GM21381 (cell line): ENCODE measurements at regions not wholly inside any gene's neighbourhood (a gene's known extent, or its start where the extent isn't known, plus 50 kb on each side); places are given as distances from the start of the nearest gene placed in this dataset.

Source experiments
- ATAC-seq: cut with Tn5 transposase; IDR thresholded peaks from one replicate; pipeline ENCODE4 v1.9.1; 2021; ENCODE audit warnings: mild to moderate bottlenecking, moderate library complexity; ENCODE audit not compliant: unreplicated experiment

DNA sequence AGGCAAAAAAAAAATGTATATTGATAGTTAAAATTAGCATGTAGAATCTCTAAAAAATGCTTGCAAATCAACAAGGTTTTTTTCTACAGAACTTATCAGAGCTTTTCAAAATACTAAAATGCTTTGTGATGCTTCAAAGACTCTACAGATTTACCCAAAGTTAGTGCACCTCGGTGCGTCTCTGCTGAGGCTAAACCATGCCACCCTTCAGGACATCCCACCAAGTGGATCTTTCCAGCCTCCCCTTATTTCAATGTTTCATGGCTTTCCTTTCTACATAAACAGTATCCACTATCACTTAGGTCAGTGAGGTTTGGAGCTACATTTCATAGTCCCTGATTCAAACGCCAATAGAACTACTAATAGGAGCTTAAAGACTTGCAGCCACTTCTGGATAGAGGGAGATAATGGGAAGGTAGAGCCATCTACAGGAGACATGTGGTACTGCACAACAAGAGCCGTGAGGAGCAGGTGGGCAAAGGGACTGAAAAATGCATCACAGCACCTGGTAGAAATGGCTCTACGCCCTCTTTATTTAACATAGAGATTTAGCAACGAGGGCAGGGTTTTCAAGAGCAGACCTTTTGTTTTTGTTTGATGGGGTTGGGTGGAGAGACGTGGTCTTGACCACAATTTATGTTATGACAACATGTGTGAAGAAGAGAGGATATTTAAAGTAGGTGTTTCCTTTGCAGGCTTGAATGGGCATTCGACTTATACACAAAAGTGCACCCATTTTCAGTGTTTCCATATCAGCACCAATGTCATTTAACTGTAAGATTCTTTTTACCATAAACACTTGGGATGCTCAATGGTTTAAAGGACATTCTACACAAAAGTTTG lies 56.1 kb upstream of the SLC35G4 start:
- no peak for ATAC-seq

DNA sequence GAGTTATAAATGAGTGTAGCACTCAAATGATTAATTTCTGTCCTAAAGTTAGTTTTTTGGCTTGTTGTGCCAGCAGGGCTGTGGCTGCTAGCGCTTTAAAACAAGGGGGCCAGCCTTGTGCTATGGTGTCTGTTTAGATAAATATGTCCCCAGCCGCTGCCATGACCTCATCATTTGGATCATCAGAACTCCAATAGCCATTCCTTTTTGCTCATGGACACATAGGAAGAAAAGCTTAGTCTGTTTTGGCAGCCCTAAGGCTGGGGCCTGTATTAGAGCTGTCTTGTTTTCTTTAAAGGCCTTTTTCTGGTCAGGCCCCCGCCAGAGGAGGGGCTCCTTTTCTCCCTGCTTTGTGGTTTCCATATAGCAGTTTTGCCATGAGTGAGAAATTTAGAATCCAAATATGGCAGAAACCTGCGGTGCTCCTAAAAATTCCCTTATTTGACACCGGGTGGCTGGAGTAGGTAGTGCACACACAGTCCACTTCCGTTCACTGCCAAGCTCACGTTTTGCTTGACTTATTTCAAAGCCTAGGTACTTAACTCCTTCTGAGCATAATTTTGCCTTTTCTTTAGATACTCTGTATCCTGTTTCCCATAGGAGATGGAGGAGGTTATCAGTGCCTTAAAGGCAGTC lies 60.4 kb upstream of the SLC35G4 start:
- ATAC-seq, result no peak

DNA sequence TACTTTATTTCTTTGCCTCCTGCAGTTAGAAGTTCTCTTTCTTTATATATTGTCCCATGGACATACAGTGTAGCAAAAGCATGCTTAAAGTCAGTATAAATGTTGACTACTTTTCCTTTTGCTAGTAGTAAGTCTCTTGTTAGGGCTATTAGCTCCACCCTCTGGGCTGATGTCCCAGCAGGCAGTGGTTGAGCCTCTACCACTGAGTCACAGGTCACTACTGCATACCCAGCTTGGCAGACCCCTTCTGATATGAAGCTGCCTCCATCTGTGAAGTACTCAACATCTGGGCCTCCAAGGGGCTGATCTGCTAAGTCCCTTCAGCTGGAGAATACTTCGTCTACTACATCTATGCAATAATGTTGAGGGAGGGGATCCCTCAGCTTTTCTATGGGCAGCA lies 61.0 kb upstream of the SLC35G4 start:
- no peak for ATAC-seq

DNA sequence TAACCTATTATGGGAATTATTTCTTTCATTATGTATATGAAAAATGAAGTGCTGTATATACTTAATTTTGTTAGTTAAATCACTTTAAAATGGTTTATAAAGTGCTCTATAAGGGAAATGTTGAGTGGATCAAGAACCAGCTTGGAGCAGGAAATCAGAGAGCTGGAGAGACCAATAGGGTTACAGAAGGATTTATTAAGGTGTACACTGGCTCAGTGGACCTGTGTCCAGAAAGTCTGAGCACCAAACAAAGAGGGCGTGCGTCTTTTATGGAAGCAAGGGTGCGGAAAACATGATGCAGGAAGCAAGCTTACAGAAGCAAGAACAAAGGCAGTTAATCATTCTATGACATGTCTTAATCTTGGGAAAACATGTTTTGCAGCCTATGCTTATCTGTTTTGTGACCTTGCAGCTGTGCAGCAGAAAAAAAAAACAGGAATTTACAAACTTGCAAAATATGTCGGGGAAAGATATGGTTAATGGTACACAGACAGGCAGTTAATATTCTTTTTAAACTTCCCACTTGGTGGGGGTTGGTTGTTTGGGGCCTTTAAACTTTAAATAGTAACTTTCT lies 65.2 kb upstream of the SLC35G4 start:
- no peak for ATAC-seq

DNA sequence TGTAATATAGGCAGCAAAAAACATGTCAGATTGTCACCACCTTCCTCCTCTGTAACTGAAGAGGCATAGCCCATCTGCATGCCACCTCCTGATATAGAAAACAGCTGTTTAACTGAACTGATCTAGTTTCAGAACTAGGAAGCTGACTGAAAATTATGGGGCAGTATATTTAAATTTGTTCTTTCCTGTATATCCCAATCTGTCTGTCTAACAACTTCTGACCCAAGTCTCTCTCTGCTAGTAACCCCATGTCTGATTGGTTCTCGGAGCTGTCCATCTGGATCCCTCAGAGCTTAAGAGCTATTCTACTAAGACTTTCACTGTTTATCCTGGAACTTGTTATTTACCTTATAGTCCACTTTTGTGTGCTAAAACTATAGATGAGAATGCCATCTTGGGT lies 68.2 kb upstream of the SLC35G4 start:
- ATAC-seq, result no peak

DNA sequence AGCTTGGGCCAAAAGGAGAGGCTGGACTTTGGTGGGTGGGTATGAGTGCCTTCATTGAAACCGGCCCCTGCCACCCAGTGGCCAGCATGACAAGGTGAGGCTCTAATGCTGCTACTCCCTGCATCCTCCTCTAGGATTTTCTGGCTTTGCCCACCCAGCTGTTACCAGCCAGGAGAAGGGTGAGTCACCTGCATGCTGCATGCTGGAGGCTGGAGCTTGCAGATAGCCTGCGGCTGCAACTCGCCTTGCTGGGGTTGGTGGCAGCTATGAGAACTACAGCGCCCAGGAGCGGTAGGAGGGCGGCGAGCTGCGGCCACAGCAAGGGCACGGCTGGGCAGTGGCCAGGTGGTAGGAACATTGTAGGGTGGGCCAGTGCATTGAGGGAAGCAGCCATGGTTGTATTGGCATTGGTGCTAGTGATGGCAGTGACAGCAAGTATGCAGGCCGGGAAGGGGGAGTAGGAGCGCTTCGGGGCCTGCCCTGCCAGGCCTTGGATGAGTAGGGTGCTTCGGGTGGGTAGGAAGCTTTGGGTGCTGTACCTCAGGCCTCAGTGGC lies 75.4 kb upstream of the SLC35G4 start:
- no peak for ATAC-seq

DNA sequence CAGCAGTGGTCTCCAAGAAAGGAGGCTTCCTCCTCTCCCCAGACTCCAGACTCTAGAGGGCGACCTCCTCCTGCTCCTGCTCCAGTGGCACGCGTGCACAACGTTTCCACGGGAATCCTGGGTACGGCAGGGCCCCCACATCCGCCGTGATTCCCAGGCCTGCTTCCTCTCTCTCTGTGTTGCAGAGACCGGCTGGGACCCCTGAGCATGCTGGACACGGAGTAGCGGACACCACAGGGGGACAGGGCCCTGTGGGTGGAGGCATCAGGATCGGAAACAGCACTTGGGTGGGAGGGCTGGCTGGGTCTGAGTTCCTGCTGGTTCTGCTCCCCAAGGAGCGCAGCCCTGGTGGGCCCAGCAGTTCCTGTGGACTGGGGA lies 75.9 kb upstream of the SLC35G4 start:
- no peak for ATAC-seq

DNA sequence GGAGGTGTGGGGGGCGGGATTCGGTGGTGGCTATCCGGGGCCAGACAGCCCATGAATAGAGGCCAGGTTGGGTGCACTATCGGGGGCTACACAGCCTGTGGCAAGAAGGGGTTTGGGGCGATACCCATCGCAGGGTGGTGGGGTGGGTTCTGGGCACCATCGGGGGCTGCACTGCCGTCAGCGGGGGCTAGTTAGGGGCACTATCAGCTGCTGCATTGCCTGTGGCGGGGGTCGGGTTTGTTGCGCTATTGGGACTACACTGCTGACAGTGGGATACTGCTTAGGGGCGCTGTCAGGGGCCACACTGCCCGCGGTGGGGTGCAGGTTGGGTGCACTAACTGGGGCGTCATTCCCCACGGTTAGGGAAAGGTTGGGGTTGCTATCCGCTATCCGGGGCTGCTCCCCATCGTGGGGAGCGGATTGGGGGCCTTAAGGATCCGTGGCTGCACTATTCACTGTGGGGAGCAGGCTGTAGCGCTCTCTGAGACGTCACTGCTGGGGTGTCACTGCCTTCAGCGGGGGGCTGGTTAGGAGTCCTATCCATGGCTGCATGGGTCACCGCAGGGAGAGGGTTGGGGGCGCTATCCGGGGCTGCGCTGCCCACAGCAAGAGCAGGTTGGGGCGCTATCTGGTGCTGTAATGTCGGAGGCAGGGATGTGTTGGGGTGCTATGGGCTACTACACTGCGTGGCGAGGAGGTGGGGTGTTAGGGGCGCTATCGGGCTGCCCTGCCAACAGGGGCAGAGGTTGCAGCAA lies 76.5 kb upstream of the SLC35G4 start:
- ATAC-seq, result no peak

DNA sequence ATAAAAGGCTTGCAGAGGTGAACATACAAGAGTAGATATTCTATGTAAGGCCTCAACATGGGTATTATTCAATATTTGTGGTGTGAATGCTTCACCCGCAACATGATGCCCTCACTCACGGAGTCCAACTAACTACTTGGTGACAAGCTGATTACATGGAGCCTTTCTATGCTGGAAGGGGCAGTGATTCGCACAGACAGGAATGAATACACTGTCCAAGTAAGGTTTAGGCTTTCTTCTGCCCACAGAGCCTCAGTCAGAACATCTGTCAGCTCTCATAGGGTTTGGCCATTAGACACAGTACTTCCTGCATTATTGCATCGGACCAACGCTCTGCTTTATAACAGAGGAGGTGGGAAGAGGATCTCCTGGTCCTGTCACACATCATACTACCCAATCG lies 80.3 kb upstream of the SLC35G4 start:
- no peak for ATAC-seq

DNA sequence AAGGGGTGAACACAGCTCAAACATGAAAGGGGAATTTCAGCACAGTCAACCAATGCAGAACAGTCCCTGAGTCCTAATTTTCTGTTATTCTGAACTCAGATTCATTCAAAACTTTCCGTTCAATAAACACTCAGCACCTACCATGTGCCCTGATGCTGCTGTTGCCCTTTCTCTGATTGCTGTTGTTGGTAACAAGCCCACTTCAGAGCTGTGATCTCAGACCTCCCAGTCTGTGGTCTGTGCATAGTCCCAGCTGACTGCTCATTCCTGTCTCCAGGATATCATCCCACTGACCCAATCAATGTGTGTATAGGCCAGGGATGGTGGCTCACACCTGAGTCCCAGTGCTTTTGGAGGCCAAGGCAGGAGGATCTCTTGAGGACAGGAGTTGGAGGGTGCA lies 82.7 kb upstream of the SLC35G4 start:
- no peak for ATAC-seq

DNA sequence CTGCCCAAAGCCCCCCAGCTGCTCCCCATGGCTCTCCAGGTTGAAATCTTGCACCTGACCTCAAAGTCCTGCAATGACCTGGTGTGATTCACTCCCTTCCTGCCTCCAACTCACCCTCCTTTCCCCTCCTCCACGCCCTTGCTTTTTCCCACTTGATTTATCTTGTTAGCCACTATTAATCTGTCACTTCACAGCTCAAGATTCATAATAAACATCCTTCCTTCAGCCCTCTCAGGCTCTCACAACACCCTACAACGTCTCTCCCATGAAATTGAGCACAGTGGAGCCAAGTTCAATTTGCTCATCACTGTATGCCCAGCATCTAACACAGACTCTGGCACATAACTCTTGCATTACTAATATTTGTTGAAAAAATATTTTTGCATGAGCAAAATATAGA lies 85.6 kb upstream of the SLC35G4 start:
- no peak for ATAC-seq

DNA sequence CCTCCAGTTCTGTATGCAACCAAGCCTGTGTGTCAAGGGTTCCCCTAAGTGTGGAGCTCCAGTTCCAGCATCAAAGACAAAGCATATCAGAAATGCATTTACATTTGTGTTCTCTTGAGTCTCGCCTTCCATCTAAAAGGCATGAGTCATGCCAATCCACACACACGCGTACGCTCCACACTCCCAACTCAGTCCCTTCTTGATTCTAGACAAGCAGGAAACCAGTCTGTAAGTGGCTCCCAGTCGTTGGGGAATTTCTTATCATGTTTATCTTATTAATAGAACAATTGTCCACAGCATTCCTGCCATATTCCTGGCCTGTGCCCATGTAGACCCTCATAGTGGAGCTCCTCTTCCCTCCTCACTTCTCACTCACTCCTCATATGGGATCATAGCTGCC lies 86.4 kb upstream of the SLC35G4 start:
- ATAC-seq, result no peak

DNA sequence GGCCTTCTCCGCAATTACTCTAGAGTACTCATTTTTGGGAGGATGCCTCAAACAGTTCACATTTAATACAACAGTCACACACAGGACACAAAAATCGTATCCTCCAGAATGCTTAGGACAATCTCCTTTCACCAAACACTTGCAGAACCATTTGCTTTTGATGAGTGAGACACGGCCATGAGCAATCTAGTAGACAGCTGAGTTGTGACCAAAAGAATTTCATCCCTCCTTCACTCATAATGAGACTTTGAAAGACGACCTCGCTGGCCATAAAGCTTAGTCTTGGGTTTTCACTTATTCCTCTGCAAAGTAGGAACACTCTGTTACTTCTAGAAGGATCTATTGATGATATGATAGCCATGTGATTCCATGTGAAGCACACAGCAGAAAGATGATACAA lies 87.5 kb upstream of the SLC35G4 start:
- ATAC-seq, result no peak

DNA sequence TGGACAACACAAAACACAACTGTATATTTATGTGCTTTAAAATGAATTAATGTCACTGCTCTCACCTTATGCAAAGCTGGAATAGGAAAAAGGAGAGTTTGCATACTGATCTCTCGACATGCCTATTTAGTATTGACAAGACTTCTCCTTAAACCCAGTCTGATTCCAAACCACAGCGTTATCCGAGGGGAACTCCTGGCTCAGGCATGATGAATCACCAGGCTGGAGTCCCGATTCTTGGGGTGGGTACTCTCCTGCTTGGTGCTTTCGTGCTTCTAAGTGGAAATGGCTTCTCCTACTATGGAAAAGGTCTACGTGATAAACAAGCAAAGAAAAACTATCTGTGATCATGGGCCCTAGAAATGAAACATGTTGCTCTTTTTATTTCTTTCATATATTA lies 88.9 kb upstream of the SLC35G4 start:
- ATAC-seq, result no peak

DNA sequence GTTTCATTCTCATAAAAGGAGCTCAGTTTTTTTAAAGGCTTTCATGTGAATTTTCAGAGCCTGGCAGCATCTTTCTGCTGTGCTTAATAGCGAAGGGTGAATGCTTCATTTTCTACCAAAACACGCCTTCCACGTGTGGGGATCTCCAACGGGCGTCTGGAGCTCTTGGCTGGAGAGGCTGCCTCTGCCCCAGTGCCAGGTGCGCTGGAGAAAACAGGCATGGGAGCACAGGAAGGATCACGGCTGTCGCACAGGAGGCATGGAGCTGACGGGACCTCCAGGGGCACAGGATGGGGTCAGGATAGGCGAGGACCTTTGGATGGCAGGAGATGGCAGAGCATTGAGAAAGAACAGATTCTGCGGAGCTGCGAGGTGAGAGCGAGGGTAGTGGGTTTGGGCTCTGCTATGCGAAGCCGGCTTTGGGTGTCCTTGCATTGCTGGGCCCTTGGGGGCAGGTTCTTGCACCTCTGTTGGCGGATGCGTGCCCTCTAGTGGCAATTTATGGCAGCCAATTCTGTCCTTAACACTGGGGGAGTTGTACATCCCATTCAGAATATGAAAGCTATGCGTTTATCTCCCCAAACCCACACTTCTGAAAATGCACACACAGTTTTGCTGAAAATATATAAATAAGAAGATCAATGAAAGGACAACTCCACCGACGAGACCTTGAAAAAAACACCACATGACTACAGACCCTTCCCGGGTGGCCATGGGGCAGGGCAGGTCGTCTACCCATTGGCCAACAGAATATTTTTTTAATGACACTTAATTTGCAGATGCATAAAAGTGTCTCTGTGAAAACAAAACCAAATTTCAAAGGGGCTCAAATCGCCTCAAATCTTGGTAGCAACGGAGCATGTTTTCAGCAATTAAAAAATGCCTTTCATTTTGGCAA lies 90.4 kb upstream of the SLC35G4 start:
- ATAC-seq, result peak; percentile 64

DNA sequence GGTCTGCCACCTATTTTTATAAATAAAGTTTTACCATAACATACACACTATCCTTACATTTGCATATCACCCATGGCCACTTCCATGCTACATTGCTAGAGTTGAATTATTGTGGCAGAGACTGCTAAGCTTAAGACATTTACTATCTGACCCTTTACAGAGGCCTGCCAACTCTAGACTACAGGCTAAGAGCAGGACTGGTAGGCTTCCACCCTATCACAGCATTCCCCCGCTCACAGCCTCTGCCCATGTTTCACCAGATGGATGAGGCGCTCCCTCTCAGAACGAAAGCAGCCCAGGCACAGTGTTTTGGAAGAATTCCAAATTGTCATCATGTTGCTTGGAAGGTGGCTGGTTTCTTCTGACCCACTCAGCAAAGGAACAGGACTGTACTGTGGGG lies 91.7 kb upstream of the SLC35G4 start:
- ATAC-seq, result no peak

DNA sequence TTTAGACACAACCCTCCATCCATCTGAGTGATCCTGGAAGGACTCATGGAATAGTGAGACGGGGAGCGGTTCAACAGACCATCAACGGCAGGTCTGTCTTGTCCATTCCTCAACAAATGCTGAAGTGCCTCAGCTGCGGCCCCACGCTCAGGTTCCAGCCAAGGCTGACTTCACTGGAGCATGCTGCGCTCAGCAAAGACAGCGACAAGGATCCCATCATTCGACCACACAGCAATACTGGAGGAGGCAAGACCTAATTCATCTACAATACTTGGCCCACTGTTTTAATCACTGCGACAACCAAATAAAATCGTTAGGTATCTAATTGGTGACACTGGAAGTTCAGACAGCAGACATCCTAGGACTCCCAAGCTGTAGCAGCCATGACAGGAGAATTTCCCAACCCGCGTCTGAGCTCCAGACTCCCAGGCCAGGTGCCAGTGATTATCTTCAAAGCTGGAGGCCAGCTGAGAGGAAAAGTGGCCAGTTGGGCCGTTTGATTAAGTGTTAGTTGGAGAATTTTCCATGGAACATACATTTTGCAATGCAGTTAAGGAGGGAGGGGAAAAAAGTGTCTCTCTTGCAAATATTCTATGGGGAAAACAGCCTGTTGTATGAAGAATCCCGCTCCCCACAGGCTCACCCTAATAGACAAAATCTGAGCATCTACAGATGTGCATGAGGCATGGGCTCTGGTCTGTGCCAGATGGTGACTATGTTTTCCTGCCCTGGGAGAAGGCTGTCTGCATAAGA lies 92.5 kb upstream of the SLC35G4 start:
- no peak for ATAC-seq

DNA sequence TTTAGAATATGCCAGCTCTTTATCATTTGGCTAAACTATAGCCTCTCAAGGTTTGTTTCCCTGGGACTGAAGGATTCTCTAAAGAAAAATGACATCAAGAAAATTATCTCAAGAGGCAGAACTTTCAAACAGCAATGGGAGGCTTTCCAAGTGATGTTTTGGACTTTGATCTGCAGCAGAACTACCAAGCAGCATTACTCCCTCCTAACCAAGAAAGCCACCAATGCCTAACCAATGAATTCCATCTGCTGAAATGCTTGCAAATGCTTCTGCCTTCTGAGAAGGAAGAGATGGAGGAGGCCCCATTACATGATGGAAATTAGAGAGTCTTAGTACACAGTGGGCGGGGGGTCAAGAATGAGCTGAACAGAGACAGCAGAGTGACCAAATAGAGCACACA lies 95.1 kb upstream of the SLC35G4 start:
- no peak for ATAC-seq
